Natural killer cell (primary cell): ENCODE measurements at regions not wholly inside any gene's neighbourhood (a gene's known extent, or its start where the extent isn't known, plus 50 kb on each side); places are given as distances from the start of the nearest gene placed in this dataset.
A peak's percentile ranks its signal among the peaks of the same experiment; 100 is the strongest.

ENCODE experiments used
- ATAC-seq, 3 donors: fragments of 150-1000 bp in 2 of 3; fragments of 200-7000 bp in 1 of 3; cut with Tn5 transposase; 1 replicate in 1 of 3; 2 replicates in 2 of 3; pipeline ENCODE4 v1.10.0; 2021; ENCODE audit warnings: mild to moderate bottlenecking in 2 of 3, moderate library complexity in 2 of 3
- DNase-seq, 2 donors: peaks; one replicate each; pipeline versions ENCODE4 v3.0.0 to v3.0.0-alpha.2; 2013 to 2021; ENCODE audit warnings: mixed read lengths in 1 of 2
- H3K27ac ChIP-seq: one replicate; pipeline ENCODE4 v1.5.1; 2013; ENCODE audit warnings: mild to moderate bottlenecking, low read length
- H3K27me3 ChIP-seq: one replicate; pipeline ENCODE4 v1.6.1; 2013; ENCODE audit warnings: low read length; ENCODE audit not compliant: control insufficient read depth, insufficient read depth
- H3K36me3 ChIP-seq: one replicate; pipeline ENCODE4 v1.6.1; 2013; ENCODE audit warnings: low read length; ENCODE audit not compliant: control insufficient read depth, insufficient read depth
- H3K4me1 ChIP-seq: one replicate; pipeline ENCODE4 v1.6.1; 2013; ENCODE audit warnings: low read length; ENCODE audit not compliant: control insufficient read depth, insufficient read depth
- H3K4me3 ChIP-seq: one replicate; pipeline ENCODE4 v1.5.1; 2013; ENCODE audit warnings: low read length
- H3K9me3 ChIP-seq: one replicate; pipeline ENCODE4 v1.6.1; 2013; ENCODE audit warnings: low read length; ENCODE audit not compliant: control insufficient read depth, insufficient read depth
- H3K27ac Mint-ChIP-seq, 2 donors: one replicate each; pipeline ENCODE4 v1.8.0; 2022; ENCODE audit warnings: mild to moderate bottlenecking in 2 of 2, mixed read lengths in 2 of 2, moderate library complexity in 1 of 2
- H3K27me3 Mint-ChIP-seq, 2 donors: one replicate each; pipeline ENCODE4 v1.8.0; 2022; ENCODE audit warnings: low read depth in 2 of 2, mixed read lengths in 2 of 2
- H3K36me3 Mint-ChIP-seq: one replicate; pipeline ENCODE4 v1.8.0; 2022; ENCODE audit warnings: mixed read lengths
- H3K4me1 Mint-ChIP-seq, 2 donors: one replicate each; pipeline ENCODE4 v1.8.0; 2022; ENCODE audit warnings: mixed read lengths in 2 of 2
- H3K4me3 Mint-ChIP-seq: one replicate; pipeline ENCODE4 v1.8.0; 2022; ENCODE audit warnings: mild to moderate bottlenecking, moderate library complexity, mixed read lengths
- H3K9me3 Mint-ChIP-seq, 2 donors: one replicate each; pipeline ENCODE4 v1.8.0; 2022; ENCODE audit warnings: mixed read lengths in 2 of 2
- CTCF ChIP-seq: fragments of 200-600 bp; IDR thresholded peaks from one replicate; pipeline ENCODE4 v1.8.0; 2022; ENCODE audit warnings: antibody characterized with exemption
- WGBS: methylation state at CpG from one replicate; pipeline ENCODE4 v1.1.7; 2013; ENCODE audit warnings: missing lambda C conversion rate; ENCODE audit not compliant: insufficient coverage; 5-methylcytosine and 5-hydroxymethylcytosine counted together
- intact Hi-C: fragments of 100-400 bp; cut with micrococcal nuclease; formaldehyde crosslinking; loops from one replicate; pipeline ENCODE4 v1.14.2; 2022

DNA sequence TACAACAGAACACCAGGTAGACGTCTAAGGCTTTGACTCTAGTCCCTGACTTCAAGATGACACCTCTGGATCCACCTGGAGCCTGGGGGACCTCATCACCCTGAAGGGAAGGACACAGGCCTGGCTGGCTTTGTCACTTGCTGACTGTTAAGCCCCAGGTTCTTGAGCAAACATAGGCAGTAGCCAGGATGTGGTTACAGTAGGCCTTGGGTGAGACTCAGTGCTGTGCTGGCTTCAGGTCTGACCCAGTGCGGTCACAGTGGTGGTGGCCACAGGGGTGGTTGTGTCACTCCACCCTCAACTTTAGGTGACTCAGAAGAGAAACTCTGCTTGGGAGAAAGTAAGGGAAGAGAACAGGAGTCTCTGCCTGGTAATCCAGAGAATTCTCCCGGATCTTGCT is 497.8 kb downstream of the UQCRFS1 start:
- WGBS, result 59% methylated on average over 3 of the region's 3 CpGs
- peak overlapping the region; percentile 39 to 81 for H3K27ac Mint-ChIP-seq
- H3K9me3 Mint-ChIP-seq, result peaks cover 0 to 2% of the 10 kb centered on the region in 2 donors
- peaks cover 16% of the 10 kb centered on the region for H3K4me1 ChIP-seq
- H3K36me3 Mint-ChIP-seq, result no peaks in the 10 kb centered on the region
- no peak for TF ChIP-seq CTCF
- no peaks in the 10 kb centered on the region for H3K9me3 ChIP-seq
- no peaks in the 10 kb centered on the region for H3K27me3 ChIP-seq
- H3K4me1 Mint-ChIP-seq, result peaks cover 29 to 39% of the 10 kb centered on the region in 2 donors
- H3K27me3 Mint-ChIP-seq, result peaks cover 8 to 36% of the 10 kb centered on the region in 2 donors
- peak; percentile 7 to 52 for DNase-seq
- no peak overlapping the region for H3K27ac ChIP-seq
- peak; percentile 54 to 86 (median 79) for ATAC-seq
- no peaks in the 10 kb centered on the region for H3K36me3 ChIP-seq
- peak overlapping the region; percentile 68 for H3K4me3 Mint-ChIP-seq
- intact Hi-C loops, result loop anchor here (10.0 kb wide), 1 partner anchor 940 kb away; no protein-coding TSS in a partner anchor
- H3K4me3 ChIP-seq, result no peak overlapping the region

GRCh38 chr19:28711411-28711810 is 501.5 kb downstream of the UQCRFS1 start:
- ATAC-seq, result no peak
- DNase-seq, result no peak
- H3K4me3 Mint-ChIP-seq, result no peak overlapping the region
- no peaks in the 10 kb centered on the region for H3K9me3 Mint-ChIP-seq
- H3K4me1 Mint-ChIP-seq, result peaks cover 28 to 29% of the 10 kb centered on the region in 2 donors
- peaks cover 8 to 27% of the 10 kb centered on the region in 2 donors for H3K27me3 Mint-ChIP-seq
- H3K36me3 ChIP-seq, result no peaks in the 10 kb centered on the region
- no peaks in the 10 kb centered on the region for H3K9me3 ChIP-seq
- H3K36me3 Mint-ChIP-seq, result no peaks in the 10 kb centered on the region
- H3K27ac Mint-ChIP-seq, result no peak overlapping the region
- no peak overlapping the region for H3K4me3 ChIP-seq
- TF ChIP-seq CTCF, result no peak
- H3K27ac ChIP-seq, result no peak overlapping the region
- H3K27me3 ChIP-seq, result no peaks in the 10 kb centered on the region
- intact Hi-C loops, result loop anchor here (2.0 to 10.0 kb wide), 4 partner anchors 79 to 937 kb away; no protein-coding TSS in a partner anchor
- peaks cover 16% of the 10 kb centered on the region for H3K4me1 ChIP-seq
- WGBS, result 90% methylated on average over 3 of the region's 3 CpGs

DNA sequence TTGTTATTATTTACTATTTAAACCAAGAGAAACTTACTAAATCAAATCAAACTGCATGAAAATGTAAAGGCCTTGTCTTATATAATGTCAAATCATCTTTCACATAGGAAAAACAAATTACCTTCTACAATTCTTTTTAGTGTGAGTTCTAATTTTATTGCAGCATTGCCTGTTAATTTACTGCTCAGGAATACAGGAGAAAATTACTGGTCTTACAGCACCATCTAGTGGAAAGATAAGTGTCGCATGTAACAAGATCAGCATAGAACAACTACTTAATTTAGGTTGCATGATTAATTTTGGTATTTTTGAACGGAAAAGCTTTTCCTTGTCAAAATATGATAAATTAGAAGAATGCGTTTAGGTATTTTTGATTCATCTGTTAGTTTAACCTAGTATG is 502.7 kb downstream of the UQCRFS1 start:
- Mint-ChIP-seq H3K4me3 (no peak overlapping the region), H3K4me1 (peaks cover 16 to 18% of the 10 kb centered on the region in 2 donors), H3K9me3 (no peaks in the 10 kb centered on the region), H3K27ac (no peak overlapping the region), H3K27me3 (peaks cover 0 to 16% of the 10 kb centered on the region in 2 donors), H3K36me3 (no peaks in the 10 kb centered on the region)
- WGBS, result no CpG with 5 or more reads among the region's 3 CpGs
- peaks cover 15% of the 10 kb centered on the region for H3K4me1 ChIP-seq
- TF ChIP-seq CTCF, result peak; percentile 93
- peak in 1 of 2 donors; percentile 76 for DNase-seq
- H3K27me3 ChIP-seq, result no peaks in the 10 kb centered on the region
- no peak overlapping the region for H3K4me3 ChIP-seq
- no peaks in the 10 kb centered on the region for H3K9me3 ChIP-seq
- no peak overlapping the region for H3K27ac ChIP-seq
- intact Hi-C loops, result loop anchor here (1.0 to 10.0 kb wide), 6 partner anchors 77 to 935 kb away; no protein-coding TSS in a partner anchor
- H3K36me3 ChIP-seq, result no peaks in the 10 kb centered on the region
- ATAC-seq, result peak in 2 of 3 donors; percentile 46 to 67

DNA sequence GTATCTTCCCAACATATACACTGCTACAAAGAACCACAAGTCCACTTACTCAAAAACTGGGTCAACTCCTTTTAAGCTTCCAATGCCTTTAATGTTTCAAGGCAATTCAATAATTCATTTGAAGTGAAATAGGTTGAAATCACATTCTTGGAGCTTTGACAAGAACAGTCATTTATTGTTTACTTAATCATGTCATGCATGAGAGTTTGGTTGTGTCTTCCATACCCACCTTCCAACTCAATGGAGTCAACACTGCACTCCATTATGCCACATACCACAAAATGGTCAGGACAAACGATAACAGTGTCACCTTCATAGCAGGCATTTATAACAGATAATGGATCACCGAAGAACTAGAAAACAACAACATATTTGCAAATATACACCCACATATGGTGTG is 506.3 kb downstream of the UQCRFS1 start:
- no peak for ATAC-seq
- Histone ChIP-seq H3K4me1 (no peaks in the 10 kb centered on the region), H3K4me3 (no peak overlapping the region), H3K27me3 (no peaks in the 10 kb centered on the region), H3K36me3 (no peaks in the 10 kb centered on the region), H3K27ac (no peak overlapping the region), H3K9me3 (no peaks in the 10 kb centered on the region)
- peaks cover 0 to 27% of the 10 kb centered on the region in 2 donors for H3K27me3 Mint-ChIP-seq
- intact Hi-C loops, result no loop called here
- TF ChIP-seq CTCF, result no peak
- H3K36me3 Mint-ChIP-seq, result no peaks in the 10 kb centered on the region
- no peaks in the 10 kb centered on the region for H3K4me1 Mint-ChIP-seq
- no peak overlapping the region for H3K27ac Mint-ChIP-seq
- no peak overlapping the region for H3K4me3 Mint-ChIP-seq
- no peaks in the 10 kb centered on the region for H3K9me3 Mint-ChIP-seq
- 92% methylated on average over 1 of the region's 2 CpGs for WGBS
- DNase-seq, result no peak
